ENCODE measurements at regions not wholly inside any gene's neighbourhood (a gene's known extent, or its start where the extent isn't known, plus 50 kb on each side); places are given as distances from the start of the nearest gene placed in this dataset.
A peak's percentile ranks its signal among the peaks of the same experiment; 100 is the strongest.
"Not testable (repeated sequence)": the region's sequence is repeated elsewhere in the genome, so short reads cannot be mapped to it uniquely, and the experiment has no call there.

DNA sequence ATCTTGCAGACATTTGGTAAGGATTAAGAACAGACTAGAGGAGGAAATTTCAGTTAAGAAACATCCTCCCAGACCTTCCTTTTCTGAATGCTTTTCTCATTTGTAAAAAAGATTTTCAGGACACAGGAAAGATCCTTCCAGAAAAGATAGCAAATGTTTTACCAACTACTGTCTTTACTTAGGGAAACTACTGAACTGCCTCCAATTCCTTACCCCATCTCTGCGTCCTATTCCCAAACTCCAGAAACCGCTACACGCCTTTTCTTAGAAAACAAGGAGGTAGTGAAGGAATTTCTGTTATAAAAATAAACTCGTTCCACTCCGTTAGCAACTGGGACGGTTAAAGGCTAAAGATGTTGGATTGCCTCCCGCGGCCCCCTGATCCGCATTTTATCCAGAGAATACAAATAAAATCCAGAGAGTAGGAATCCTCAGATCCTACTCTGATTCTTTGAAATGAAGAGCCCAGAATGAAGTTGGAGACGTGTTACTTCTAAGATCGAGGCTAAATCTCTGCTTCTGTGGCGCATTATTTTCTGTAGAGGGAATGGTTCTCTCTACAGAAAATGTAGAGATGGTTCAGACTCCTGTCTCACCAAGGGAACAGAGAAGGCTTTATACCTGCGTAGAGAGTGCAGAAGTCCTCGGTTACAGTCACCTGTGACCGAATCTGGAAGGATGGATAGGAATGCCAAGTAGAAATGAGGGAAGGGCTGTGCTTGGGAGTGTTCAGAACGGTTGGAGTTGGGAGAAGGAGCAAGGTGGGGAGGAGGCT, 133.0 kb downstream of the GPX5 start:
- DNase-seq (ENCODE audit: low spot score) = no peak

DNA sequence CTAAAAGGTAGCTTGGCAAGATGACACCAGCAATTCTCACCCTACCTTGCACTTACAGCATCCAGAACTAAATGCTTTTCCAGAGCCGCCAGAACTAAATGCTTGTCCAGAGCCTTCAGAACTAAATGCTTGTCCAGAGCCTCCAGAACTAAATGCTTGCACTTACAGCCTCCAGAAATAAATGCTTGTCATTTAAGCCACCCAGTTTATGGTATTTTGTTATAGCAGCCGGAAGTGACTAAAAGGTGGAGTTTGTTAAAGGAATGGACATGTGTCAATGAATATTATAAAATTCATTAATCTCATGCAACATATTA, 133.5 kb downstream of the GPX5 start:
- no peak for DNase-seq (ENCODE audit: low spot score)

- no peak for DNase-seq (ENCODE audit: low spot score)
Measured at GRCh38 chr6:28661097-28661713, 135.5 kb downstream of the GPX5 start.

GRCh38 chr6:28664870-28665396, 139.3 kb downstream of the GPX5 start:
- no peak for DNase-seq (ENCODE audit: low spot score)

- DNase-seq (ENCODE audit: low spot score) = no peak
Measured at GRCh38 chr6:28673417-28673786, 147.7 kb downstream of the GPX5 start.

GRCh38 chr6:28673787-28674671, 148.3 kb downstream of the GPX5 start:
- DNase-seq (ENCODE audit: low spot score) = peak; percentile 78

- DNase-seq (ENCODE audit: low spot score) = no peak
Measured at GRCh38 chr6:28675600-28675999, 149.9 kb downstream of the GPX5 start.

- DNase-seq (ENCODE audit: low spot score) = no peak
Measured at GRCh38 chr6:28682542-28682941, 156.9 kb downstream of the GPX5 start.

DNA sequence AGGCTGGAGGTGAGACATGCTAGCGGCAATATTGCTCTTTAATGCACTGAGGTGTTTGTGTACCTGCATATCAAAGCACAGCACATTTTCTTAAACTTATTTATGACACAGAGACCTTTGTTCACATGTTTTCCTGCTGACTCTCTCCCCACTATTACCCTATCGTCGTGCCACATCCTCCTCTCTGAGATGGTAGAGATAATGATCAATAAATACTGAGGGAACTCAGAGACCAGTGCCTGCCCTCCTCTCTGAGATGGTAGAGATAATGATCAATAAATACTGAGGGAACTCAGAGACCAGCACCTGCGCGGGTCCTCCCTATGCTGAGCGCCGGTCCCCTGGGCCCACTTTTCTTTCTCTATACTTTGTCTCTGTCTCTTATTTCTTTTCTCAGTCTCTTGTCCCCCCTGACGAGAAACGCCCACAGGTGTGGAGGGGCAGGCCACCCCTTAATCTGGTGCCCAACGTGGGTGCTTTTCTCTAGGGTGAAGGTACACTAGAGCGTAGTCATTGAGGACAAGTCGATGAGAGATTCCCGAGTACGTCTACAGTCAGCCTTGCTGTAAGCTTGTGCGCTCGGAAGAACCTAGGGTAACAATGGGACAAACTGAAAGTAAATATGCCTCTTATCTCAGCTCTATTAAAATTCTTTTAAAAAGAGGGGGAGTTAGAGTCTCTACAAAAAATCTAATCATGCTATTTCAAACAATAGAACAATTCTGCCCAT, 157.4 kb downstream of the GPX5 start:
- not testable (repeated sequence) for DNase-seq (ENCODE audit: low spot score)

DNA sequence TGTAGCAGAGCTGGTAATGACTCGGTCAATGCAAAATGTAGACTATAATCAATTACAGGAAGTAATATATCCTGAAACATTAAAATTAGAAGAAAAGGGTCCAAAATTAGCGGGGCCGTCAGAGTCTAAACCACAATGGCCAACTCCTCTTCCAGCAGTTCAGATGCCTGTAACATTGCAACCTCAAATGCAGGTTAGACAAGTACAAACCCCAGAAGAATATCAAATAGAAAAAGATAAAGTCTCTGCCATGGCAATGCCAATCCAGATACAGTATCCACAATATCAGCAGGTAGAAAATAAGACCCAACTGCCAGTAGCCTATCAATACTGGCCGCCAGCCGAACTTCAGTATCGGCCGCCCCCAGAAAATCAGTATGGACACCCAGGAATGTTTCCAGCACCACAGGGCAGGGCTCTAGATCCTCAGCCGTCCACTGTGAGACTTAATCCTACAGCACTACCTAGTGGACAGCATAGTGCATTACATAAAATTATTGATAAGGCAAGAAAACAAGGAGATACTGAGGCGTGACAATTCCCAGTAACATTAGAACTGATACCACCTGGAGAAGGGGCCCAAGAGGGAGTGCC, 158.4 kb downstream of the GPX5 start:
- no peak for DNase-seq (ENCODE audit: low spot score)

DNA sequence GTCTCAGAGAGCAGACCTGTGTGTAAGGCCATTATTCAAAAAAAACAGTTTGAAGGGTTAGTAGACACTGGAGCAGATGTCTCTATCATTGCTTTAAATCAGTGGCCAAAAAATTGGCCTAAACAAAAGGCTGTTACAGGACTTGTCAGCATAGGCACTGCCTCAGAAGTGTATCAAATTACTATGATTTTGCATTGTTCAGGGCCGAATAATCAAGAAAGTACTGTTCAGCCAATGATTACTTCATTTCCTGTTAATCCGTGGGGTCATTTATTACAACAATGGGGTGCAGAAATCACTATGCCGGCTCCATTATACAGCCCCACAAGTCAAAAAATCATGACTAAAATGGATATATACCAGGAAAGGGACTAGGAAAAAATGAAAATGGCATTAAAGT, 160.3 kb downstream of the GPX5 start:
- not testable (repeated sequence) for DNase-seq (ENCODE audit: low spot score)

DNA sequence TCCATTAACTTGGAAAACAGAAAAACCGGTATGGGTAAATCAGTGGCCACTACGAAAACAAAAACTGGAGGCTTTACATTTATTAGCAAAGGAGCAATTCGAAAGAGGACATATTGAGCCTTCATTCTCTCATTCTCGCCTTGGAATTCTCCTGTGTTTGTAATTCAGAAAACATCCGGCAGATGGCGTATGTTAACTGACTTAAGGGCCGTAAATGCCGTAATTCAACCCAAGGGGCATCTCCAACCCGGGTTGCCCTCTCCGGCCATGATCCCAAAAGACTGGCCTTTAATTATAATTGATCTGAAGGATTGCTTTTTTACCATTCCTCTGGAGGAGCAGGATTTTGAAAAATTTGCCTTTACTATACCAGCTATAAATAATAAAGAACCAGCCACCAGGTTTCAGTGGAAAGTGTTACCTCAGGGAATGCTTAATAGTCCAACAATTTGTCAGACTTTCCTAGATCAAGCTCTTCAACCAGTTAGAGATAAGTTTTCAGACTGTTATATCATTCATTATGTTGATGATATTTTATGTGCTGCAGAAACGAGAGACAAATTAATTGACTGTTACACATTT, 160.9 kb downstream of the GPX5 start:
- DNase-seq (ENCODE audit: low spot score) = not testable (repeated sequence)

DNA sequence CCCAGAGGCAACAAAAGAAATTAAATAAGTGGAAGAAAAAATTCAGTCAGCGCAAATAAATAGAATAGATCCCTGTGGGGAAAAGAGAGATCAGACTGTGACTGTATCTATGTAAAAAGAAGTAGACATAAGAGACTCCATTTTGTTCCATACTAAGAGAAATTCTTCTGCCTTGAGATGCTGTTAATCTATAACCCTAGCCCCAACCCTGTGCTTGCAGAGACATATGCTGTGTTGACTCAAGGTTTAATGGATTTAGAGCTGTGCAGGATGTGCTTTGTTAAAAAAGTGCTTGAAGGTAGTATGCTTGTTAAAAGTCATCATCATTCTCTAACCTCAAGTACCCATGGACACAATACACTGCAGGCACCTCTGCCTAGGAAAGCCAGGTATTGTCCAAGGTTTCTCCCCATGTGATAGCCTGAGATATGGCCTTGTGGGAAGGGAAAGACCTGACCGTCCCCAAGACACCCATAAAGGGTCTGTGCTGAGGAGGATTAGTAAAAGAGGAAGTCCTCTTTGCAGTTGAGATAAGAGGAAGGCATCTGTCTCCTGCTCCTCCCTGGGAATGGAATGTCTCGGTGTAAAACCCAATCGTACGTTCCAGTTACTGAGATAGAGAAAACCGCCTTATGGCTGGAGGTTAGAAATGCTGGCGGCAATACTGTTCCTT, 161.8 kb downstream of the GPX5 start:
- not testable (repeated sequence) for DNase-seq (ENCODE audit: low spot score)

GRCh38 chr6:28691991-28692390, 166.3 kb downstream of the GPX5 start:
- DNase-seq (ENCODE audit: low spot score) = not testable (repeated sequence)

DNA sequence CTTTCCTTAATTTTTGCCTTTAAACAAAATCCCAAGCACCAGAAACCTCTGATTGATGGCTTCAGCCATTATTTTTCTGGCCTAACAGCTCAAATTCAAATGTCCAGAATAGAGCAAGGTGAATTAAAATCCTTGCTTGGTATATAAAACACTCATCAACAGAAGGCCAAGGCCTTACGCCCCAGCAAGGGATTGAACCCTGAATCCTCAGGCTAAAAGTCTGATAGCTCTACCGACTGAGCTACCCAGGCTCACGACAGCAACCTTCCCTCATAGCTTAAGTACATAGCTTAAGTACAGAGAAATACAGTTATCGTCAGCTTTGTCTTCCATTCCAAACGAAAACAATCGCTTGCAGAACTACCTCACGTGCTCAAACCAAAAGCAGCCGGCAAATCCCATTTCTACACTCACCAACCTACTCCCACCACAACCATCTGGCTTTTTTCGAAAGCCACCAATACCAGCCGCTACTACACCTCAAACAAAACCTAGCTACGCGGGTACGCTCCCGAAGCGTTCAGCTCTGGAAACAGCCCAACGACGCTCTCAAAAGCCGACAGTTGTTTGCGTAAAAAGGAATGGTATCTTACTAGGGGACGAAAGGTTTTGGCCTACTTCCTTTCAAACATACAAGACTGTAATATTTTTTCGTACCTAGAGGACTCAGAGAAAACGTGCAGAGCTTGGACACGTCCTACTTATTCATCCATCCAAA, 167.5 kb downstream of the GPX5 start:
- DNase-seq (ENCODE audit: low spot score) = no peak

- peak; percentile 58 for DNase-seq (ENCODE audit: low spot score)
Measured at GRCh38 chr6:28693751-28694443, 168.2 kb downstream of the GPX5 start.

- no peak for DNase-seq (ENCODE audit: low spot score)
Measured at GRCh38 chr6:28695715-28696114, 170.0 kb downstream of the GPX5 start.

DNA sequence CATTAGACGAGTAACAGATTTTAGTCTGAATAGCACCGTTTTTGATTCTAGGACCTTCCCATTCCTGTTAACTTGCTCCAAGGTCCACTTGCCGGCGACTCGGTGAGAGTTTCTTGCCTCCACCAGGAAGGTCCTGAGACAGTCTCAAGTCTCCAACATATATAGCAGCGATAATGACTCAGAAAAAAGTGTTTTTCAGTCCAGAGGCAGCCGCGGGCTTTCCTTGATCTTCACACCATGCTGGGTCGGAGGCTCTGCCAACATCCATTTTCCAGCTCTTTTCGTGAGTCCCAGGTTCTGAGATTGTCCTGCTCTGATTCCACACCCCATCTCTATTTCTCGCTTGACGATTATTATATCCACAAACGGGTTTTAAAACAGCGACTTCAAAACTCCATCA, 170.5 kb downstream of the GPX5 start:
- no peak for DNase-seq (ENCODE audit: low spot score)

- no peak for DNase-seq (ENCODE audit: low spot score)
Measured at GRCh38 chr6:28696682-28697081, 171.0 kb downstream of the GPX5 start.
